Panc1 (cell line): ENCODE measurements at regions not wholly inside any gene's neighbourhood (a gene's known extent, or its start where the extent isn't known, plus 50 kb on each side); places are given as distances from the start of the nearest gene placed in this dataset.

Experiments used
- POLR2AphosphoS5 ChIP-seq: IDR thresholded peaks from 2 replicates; pipeline ENCODE4 v1.6.1; 2012; ENCODE audit warnings: mild to moderate bottlenecking, low read depth, low read length, moderate library complexity
- TCF7L2 ChIP-seq: IDR thresholded peaks from 2 replicates; pipeline ENCODE4 v1.6.1; 2011; ENCODE audit warnings: mild to moderate bottlenecking, low read depth, low read length, inconsistent platforms
- TF ChIP-seq, protein P1 (sequence below): fragments of 450-650 bp; IDR thresholded peaks from 2 replicates; pipeline ENCODE4 v1.5.1; 2017; ENCODE audit warnings: mild to moderate bottlenecking
- TF ChIP-seq, protein P2 (sequence below), 2 experiments: IDR thresholded peaks; 2 replicates each; pipeline ENCODE4 v1.6.1; 2011 to 2012; ENCODE audit warnings: low read depth in 2 of 2, control low read depth in 1 of 2, low read length in 1 of 2, mild to moderate bottlenecking in 1 of 2, moderate library complexity in 1 of 2; ENCODE audit not compliant: insufficient read depth in 1 of 2

DNA sequence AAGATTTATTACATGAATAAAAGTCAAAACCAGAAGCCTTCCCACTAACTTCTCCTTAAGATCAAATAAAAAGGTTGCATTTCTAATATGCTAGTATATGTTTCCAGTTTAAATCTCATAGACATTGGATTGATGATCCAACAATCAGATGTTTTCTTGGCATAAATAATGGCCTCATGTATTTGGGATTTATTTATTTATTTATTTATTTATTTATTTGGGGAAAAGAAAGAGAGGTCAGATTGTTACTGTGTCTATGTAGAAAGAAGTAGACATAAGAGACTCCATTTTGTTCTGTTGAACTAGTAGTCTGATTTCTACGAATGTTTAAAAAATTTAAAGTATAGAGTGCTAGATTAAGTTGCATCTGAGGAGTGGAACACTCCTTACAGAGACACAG is 422.4 kb downstream of the ADGRL2 start:
- TF ChIP-seq, protein P1, sequence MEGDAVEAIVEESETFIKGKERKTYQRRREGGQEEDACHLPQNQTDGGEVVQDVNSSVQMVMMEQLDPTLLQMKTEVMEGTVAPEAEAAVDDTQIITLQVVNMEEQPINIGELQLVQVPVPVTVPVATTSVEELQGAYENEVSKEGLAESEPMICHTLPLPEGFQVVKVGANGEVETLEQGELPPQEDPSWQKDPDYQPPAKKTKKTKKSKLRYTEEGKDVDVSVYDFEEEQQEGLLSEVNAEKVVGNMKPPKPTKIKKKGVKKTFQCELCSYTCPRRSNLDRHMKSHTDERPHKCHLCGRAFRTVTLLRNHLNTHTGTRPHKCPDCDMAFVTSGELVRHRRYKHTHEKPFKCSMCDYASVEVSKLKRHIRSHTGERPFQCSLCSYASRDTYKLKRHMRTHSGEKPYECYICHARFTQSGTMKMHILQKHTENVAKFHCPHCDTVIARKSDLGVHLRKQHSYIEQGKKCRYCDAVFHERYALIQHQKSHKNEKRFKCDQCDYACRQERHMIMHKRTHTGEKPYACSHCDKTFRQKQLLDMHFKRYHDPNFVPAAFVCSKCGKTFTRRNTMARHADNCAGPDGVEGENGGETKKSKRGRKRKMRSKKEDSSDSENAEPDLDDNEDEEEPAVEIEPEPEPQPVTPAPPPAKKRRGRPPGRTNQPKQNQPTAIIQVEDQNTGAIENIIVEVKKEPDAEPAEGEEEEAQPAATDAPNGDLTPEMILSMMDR = no peak
- TF ChIP-seq TCF7L2 (no peak), POLR2AphosphoS5 (no peak)
- TF ChIP-seq, protein P2, sequence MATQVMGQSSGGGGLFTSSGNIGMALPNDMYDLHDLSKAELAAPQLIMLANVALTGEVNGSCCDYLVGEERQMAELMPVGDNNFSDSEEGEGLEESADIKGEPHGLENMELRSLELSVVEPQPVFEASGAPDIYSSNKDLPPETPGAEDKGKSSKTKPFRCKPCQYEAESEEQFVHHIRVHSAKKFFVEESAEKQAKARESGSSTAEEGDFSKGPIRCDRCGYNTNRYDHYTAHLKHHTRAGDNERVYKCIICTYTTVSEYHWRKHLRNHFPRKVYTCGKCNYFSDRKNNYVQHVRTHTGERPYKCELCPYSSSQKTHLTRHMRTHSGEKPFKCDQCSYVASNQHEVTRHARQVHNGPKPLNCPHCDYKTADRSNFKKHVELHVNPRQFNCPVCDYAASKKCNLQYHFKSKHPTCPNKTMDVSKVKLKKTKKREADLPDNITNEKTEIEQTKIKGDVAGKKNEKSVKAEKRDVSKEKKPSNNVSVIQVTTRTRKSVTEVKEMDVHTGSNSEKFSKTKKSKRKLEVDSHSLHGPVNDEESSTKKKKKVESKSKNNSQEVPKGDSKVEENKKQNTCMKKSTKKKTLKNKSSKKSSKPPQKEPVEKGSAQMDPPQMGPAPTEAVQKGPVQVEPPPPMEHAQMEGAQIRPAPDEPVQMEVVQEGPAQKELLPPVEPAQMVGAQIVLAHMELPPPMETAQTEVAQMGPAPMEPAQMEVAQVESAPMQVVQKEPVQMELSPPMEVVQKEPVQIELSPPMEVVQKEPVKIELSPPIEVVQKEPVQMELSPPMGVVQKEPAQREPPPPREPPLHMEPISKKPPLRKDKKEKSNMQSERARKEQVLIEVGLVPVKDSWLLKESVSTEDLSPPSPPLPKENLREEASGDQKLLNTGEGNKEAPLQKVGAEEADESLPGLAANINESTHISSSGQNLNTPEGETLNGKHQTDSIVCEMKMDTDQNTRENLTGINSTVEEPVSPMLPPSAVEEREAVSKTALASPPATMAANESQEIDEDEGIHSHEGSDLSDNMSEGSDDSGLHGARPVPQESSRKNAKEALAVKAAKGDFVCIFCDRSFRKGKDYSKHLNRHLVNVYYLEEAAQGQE (IDR thresholded peaks at IDR 0.05; ENCODE audit: insufficient read depth in 1 of 2, low read depth in 2 of 2, low read length in 1 of 2) = no peak
